VCaP (cell line): ENCODE measurements at regions not wholly inside any gene's neighbourhood (a gene's known extent, or its start where the extent isn't known, plus 50 kb on each side); places are given as distances from the start of the nearest gene placed in this dataset.

Experiments
- H3K27ac ChIP-seq: fragments of 450-650 bp; 2 replicates; pipeline ENCODE4 v1.5.1; 2017
- TF ChIP-seq, protein P1 (sequence below): fragments of 450-650 bp; conservative IDR thresholded peaks from 2 replicates; pipeline ENCODE4 v1.5.1; 2017; ENCODE audit warnings: mild to moderate bottlenecking, moderate library complexity

DNA sequence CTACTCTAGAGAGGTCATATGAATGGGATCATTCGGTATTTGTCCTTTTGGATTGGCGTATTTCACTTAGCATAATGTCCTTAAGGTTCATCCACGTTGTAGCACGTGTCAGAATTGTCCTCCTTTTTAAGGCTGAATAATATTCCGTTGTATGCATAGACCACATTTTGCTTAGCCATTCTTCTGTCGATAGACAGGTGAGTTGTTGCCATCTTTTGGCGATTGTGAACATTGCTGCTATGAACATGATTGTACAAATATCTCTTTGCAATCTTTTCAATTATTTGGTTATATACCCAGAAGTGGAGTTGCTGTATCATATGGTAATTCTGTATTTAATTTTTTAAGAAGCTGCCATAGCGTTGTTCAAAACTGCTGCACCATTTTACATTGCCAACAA, 52.4 kb upstream of the GOLGA8J start:
- H3K27ac ChIP-seq: no peak overlapping the region
- TF ChIP-seq, protein P1, sequence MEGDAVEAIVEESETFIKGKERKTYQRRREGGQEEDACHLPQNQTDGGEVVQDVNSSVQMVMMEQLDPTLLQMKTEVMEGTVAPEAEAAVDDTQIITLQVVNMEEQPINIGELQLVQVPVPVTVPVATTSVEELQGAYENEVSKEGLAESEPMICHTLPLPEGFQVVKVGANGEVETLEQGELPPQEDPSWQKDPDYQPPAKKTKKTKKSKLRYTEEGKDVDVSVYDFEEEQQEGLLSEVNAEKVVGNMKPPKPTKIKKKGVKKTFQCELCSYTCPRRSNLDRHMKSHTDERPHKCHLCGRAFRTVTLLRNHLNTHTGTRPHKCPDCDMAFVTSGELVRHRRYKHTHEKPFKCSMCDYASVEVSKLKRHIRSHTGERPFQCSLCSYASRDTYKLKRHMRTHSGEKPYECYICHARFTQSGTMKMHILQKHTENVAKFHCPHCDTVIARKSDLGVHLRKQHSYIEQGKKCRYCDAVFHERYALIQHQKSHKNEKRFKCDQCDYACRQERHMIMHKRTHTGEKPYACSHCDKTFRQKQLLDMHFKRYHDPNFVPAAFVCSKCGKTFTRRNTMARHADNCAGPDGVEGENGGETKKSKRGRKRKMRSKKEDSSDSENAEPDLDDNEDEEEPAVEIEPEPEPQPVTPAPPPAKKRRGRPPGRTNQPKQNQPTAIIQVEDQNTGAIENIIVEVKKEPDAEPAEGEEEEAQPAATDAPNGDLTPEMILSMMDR: peak; percentile 37

DNA sequence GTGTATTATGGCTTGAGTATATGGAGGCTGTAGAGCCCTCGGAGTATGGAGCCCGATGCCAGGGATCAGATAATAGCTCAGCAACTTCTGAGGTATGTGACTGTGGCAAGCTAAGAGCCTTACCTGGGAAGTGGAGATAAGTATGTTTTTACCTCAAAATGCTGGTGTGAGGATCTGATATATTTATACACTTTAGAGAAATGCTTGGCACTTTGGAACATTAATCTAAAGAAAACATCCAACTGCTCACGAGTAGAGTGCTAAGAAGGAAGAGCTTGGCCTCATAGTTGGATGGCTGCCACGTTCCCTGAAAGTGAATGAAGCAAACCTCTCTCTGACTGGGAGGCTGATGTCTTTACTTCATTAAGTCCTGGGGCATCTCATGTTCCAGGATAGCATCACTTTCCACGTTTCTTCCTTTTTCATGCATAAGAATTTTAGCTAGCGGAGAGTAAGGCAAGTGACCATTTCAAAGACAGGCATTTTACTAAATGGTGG, 58.9 kb upstream of the GOLGA8J start:
- no peak overlapping the region for H3K27ac ChIP-seq

DNA sequence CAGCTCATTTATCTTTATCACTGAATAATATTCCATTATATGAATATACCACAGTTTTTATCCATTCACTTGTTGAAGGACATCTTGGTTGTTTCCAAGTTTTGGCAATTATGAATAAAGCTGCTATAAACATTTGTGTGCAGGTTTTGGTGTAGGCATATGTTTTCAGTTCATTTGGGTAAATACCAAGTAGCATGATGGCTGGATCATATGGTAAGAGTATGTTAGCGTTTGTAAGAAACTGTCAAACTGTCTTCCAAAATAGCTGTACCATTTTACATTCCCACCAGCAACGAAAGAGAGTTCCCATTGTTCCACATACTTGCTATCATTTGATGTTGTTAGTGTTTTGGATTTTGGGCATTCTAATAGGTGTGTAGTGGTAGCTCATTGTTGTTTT, 72.0 kb upstream of the GOLGA8J start:
- TF ChIP-seq, protein P1: no peak
- no peak overlapping the region for H3K27ac ChIP-seq

More for the DNA sequence above, 58.9 kb upstream of the GOLGA8J start:
- TF ChIP-seq, protein P1: no peak

DNA sequence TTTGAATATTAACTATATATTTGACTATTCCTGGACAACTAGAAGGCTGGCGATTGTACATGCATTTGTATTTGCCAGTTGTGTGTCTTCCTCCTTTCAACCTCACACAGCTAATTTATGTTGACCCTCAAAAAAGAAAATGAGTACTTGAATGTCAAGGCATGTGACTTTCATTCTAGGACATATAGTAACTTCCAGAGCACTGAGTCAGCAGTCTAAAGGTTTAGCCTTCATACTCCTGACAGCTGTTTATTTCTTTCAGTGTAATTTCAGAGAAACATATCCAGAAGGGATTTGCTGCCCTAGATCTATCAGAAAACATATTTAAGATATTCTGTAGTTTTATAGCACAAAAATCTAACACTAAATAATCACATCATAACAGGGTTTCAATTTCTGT, 74.6 kb upstream of the GOLGA8J start:
- TF ChIP-seq, protein P1: no peak

DNA sequence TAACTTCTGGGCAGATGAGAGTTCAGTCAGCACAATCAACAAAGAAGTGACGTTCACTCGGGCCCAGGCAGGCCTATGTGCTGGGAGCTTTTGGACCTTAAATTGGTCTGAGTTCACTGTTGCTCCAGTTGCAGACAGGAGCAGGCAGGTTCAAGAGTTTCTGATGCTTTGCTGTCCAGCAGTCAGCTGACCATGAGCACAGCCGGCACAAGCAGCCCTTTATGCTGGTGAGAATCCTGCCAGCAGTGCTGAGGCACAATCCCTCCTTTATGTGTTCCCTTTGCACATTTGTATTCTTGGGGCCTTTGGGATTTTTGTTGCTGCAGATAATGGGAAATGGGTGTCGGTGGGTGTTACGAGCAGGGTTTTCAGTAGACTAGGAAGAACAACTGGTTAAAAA, 81.2 kb upstream of the GOLGA8J start:
- H3K27ac ChIP-seq: no peak overlapping the region
- TF ChIP-seq, protein P1: no peak

More for the DNA sequence above, 74.6 kb upstream of the GOLGA8J start:
- H3K27ac ChIP-seq: no peak overlapping the region

DNA sequence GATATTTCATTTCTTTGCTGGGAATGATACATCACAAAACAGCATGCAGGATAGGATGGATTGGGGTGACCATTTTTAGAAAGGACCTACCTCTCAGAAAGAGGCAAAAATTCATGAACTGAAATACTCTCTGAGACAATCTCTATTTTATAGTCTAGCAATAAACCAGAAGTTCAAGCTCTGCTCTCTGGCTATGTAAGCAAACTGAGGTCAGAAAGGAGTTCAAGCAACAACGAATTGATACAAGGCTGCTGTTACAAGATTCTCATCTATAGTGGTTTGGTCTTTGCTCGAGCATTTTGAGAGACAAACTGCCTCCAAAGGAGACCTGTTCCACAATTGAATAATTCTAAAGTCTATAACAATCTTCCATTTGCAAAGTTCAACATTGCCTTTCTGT, 84.7 kb upstream of the GOLGA8J start:
- TF ChIP-seq, protein P1: no peak

DNA sequence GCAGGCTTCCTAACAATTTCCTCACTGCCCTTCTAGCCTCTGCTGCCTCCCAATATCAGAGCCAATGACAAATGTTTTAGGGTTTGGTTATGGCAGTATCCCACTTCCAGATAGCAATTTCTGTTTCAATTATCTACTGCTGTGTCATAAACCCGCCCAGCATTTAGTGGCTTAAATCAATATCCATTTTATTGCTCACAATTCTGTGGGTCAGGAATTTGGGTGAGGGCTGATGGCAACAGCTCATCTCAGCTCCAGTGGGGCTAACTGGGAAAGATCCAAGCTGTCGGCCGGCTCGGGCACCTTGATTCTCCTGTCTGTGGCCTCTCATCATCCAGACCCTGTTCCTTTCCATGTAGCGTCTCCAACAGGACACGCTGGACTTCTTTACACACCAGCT, 85.3 kb upstream of the GOLGA8J start:
- no peak overlapping the region for H3K27ac ChIP-seq
- TF ChIP-seq, protein P1: no peak

More for the DNA sequence above, 84.7 kb upstream of the GOLGA8J start:
- no peak overlapping the region for H3K27ac ChIP-seq

DNA sequence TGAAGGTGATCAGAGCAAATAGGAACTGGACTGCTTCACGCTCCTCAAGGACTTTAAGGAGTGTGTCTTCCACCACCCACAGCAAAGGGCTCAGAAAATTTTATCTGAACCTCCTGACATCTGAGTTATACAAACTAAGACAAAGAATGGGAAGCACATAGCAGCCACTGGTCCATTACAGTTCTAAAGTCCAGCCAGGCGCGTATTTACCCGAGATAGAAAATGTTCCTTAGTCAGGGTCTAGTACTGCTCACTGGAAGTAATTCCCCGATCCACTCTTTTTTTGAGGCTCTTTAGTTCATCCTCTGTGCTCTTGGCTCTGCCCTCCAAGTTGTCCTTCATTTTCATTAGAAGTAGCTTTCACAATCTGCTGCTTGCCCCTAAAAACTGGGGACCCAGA, 88.5 kb upstream of the GOLGA8J start:
- TF ChIP-seq, protein P1: no peak
- no peak overlapping the region for H3K27ac ChIP-seq
